AG04449 (cell line): ENCODE measurements at regions not wholly inside any gene's neighbourhood (a gene's known extent, or its start where the extent isn't known, plus 50 kb on each side); places are given as distances from the start of the nearest gene placed in this dataset.

Experiments used
- CTCF ChIA-PET: fragments of 350-600 bp; formaldehyde crosslinking; extraction: SDS; loops from one replicate; lab custom pipeline; 2021; ENCODE audit warnings: antibody characterized with exemption; lab: Yijun Ruan, JAX
- POLR2A ChIA-PET: fragments of 400-600, 350-600 bp; formaldehyde crosslinking; extraction: SDS; loops from one replicate; lab custom pipeline; 2020; ENCODE audit warnings: antibody characterized with exemption, inconsistent platforms; lab: Yijun Ruan, JAX
- DNase-seq: peaks from one replicate; pipeline ENCODE4 v3.0.0-alpha.2; 2010; ENCODE audit warnings: low read depth, low spot score
- H3K4me3 ChIP-seq: 2 replicates; pipeline ENCODE4 v1.5.1; 2011; ENCODE audit warnings: low read depth, mild to moderate bottlenecking, control low read depth, low read length
- TF ChIP-seq, protein P1 (sequence below): IDR thresholded peaks from one replicate; pipeline ENCODE4 v1.5.1; 2011; ENCODE audit warnings: mild to moderate bottlenecking, moderate library complexity, low read length, control low read depth, inconsistent platforms; ENCODE audit not compliant: insufficient read depth; ENCODE audit errors: missing control alignments

DNA sequence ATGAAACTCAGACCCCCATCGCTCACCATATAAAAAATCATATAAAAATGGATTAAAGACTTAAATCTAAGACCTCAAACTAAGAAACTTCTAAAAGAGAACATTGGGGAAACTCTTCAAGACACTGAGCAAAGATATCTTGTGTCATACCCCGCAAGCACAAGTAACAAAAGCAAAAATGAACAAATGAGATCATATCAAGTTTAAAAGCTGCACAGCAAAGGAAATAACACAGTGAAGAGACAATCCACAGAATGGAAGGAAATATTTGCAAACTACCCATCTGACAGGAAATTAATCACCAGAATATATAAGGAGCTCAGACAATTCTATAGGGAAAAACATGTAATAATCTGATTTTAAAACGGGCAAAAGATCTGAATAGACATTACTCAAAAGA, 808.3 kb downstream of the LIG4 start:
- no peak overlapping the region for H3K4me3 ChIP-seq
- CTCF ChIA-PET, result no interaction called here
- POLR2A ChIA-PET, result no interaction called here
- TF ChIP-seq, protein P1, sequence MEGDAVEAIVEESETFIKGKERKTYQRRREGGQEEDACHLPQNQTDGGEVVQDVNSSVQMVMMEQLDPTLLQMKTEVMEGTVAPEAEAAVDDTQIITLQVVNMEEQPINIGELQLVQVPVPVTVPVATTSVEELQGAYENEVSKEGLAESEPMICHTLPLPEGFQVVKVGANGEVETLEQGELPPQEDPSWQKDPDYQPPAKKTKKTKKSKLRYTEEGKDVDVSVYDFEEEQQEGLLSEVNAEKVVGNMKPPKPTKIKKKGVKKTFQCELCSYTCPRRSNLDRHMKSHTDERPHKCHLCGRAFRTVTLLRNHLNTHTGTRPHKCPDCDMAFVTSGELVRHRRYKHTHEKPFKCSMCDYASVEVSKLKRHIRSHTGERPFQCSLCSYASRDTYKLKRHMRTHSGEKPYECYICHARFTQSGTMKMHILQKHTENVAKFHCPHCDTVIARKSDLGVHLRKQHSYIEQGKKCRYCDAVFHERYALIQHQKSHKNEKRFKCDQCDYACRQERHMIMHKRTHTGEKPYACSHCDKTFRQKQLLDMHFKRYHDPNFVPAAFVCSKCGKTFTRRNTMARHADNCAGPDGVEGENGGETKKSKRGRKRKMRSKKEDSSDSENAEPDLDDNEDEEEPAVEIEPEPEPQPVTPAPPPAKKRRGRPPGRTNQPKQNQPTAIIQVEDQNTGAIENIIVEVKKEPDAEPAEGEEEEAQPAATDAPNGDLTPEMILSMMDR, result no peak
- no peak for DNase-seq

DNA sequence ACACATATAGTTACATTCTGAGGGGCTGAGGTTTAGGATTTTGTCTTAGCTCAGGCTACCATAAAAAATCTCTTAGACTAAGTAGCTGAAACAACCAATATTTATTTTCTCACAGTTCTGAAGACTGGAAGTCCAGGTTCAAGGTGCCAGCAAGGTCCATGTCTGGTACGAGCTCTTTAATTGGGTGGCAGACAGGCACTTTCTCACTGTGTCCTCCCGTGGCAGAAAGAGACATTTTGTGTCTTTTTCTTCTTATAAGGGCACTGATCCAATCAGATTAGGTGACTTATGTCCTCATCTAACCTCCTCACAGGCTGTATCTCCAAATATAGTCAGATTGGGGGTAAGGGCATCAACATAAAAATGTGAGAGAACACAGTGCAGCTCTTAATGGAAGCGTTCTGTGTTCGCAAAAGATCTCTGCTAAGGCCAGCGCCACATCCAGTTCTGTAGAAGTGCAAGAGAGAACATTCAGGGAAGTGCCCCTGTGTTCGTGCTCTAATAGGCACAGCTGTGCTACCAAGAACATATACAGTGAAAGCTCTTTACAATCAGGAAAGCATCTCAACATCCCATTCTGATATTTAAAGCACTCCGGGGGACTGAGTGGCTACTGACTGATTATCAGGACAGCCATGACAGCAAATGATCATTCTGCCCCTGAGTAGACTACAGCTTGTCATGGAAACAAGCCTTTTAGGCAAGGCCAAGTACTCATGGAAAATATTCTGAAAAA, 819.2 kb downstream of the LIG4 start:
- ChIA-PET POLR2A (no interaction called here), CTCF (no interaction called here)
- no peak for DNase-seq
- TF ChIP-seq, protein P1, result no peak
- H3K4me3 ChIP-seq, result no peak overlapping the region

DNA sequence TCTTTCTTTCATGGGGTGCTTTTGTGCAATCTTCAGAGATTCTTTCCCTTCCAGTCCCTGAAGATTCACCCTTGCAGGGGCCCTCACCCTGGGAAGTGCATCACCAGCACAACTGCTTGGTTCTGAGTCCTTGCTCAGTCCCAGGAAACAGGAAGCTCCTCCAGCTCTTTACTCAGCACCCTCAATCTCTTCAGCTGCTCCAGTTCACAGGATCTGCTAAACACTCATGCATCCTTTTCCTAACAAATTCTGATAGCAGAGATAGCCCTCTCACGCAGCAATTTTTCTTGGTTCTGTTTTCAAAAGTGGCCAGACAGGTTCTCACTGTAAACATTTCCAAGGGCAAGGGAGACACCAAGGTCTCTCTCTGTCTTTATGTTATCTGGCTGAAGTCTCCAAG, 823.1 kb downstream of the LIG4 start:
- CTCF ChIA-PET, result no interaction called here
- POLR2A ChIA-PET, result no interaction called here
- TF ChIP-seq, protein P1, result no peak
- DNase-seq, result no peak
- H3K4me3 ChIP-seq, result no peak overlapping the region

DNA sequence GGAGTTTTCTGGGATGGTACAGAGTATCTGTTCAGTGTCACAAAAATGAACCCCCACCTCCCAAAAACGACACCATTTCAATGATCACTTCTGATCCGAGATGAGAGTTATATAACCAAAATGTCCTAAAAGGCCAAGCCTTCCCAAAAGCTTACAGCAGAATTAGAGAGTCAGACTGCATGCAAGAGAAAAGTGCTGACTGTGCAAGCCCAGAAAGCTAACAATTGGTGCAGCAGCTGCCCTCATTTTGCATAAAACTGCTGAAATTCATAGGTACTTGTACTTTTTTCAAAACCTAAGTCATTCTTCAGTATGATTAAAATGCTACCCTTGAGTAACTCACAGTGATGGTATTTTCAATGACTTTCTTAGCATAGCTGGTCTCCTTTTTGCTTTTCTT, 819.6 kb upstream of the ARGLU1 start:
- CTCF ChIA-PET, result no interaction called here
- DNase-seq, result no peak
- H3K4me3 ChIP-seq, result no peak overlapping the region
- POLR2A ChIA-PET, result no interaction called here
- TF ChIP-seq, protein P1, result no peak

DNA sequence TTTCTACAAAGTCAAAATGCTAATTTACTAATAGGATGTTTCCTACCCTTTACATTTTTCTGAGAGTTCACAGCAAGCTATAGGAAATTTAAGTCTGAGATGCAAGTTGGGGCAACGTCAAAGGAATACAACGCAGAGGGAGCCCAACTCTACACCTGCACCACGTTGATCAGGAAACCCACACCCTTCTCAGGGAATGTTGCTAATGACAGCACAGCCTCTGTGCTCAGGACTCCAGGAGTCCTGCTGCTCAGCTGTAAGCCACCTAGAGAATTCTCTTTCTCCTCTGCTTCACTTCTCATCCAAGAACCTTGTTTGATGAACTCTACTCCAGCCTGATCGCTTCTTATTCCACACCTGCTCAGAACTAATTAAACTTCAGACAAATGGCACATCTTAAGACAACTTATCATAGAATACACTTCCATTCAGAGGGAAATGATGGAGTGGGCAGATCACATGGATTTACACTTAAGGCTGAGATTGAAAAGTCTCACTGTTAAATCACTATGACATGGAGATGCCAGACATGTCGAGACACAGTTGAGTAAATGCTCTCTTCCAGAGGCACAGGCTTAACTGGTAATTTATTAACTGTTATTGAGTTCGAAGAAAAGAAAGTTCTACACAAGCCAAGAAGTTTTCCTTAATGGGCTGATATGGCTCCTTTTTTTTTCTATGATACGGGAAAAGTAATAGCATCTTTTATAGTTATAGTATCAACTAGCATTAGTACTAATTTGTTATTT, 811.6 kb upstream of the ARGLU1 start:
- ChIA-PET POLR2A (no interaction called here), CTCF (no interaction called here)
- TF ChIP-seq, protein P1, result no peak
- no peak overlapping the region for H3K4me3 ChIP-seq
- no peak for DNase-seq

DNA sequence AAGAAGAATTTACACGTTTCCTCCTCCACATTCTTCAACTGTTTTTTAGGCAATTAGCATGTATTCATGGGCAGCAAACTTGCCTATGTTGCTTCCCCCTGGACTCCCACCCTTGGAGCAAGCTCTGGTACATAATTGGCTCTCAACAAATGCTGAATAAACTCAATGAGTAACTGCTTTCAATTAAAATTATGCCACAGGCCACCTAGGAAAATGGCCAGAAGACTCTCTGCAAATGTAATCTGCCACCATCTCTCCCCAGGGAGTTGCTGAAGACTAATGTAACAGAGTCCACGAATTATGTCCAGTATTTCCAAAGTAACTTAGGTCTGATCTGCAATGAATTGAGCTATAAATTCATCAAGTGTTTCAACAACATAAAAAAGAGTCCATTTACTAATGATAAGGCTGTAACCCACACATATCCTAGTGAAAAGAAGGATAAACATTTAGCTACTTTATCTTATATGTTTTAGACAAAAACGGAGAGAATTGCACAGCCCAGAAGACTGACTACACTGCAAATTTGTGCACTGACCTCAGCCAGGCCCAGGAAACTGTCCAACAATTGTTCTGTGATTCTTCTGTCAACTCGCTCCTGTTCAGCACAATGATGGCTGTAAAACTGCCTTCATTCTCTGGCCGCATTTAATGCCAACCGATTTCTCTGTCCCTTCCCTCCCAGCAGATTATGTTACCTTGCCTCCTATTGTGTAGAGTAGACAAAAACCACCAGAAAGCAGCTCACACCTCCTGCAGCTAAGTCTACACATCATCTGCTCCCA, 808.6 kb upstream of the ARGLU1 start:
- no peak overlapping the region for H3K4me3 ChIP-seq
- no peak for DNase-seq
- POLR2A ChIA-PET, result no interaction called here
- CTCF ChIA-PET, result no interaction called here
- TF ChIP-seq, protein P1, result no peak
